Endodermal cell (in vitro differentiated cells): ENCODE measurements at regions not wholly inside any gene's neighbourhood (a gene's known extent, or its start where the extent isn't known, plus 50 kb on each side); places are given as distances from the start of the nearest gene placed in this dataset.

Experiments used
- DNase-seq: peaks from one replicate; pipeline ENCODE4 v3.0.0-alpha.2; 2017
- H3K27ac ChIP-seq: 2 replicates; pipeline ENCODE4 v1.5.1; 2013; ENCODE audit warnings: mild to moderate bottlenecking, low read depth, low read length, moderate library complexity
- H3K27me3 ChIP-seq: 2 replicates; pipeline ENCODE4 v1.6.1; 2013; ENCODE audit warnings: mild to moderate bottlenecking, low read length, moderate library complexity; ENCODE audit not compliant: insufficient read depth, control insufficient read depth, poor library complexity, severe bottlenecking
- H3K36me3 ChIP-seq: 2 replicates; pipeline ENCODE4 v1.7.0; 2013; ENCODE audit warnings: mild to moderate bottlenecking, low read length, moderate library complexity; ENCODE audit not compliant: control insufficient read depth, insufficient read depth
- H3K4me1 ChIP-seq: one replicate; pipeline ENCODE4 v1.7.0; 2013; ENCODE audit warnings: low read length; ENCODE audit not compliant: control insufficient read depth, insufficient read depth
- H3K4me3 ChIP-seq: 2 replicates; pipeline ENCODE4 v1.5.1; 2013; ENCODE audit warnings: mild to moderate bottlenecking, low read length, moderate library complexity
- H3K9ac ChIP-seq: 2 replicates; pipeline ENCODE4 v1.6.1; 2013; ENCODE audit warnings: mild to moderate bottlenecking, low read length, moderate library complexity; ENCODE audit not compliant: poor library complexity, severe bottlenecking; ENCODE audit errors: extremely low read depth
- H3K9me3 ChIP-seq: 2 replicates; pipeline ENCODE4 v1.6.1; 2013; ENCODE audit warnings: mild to moderate bottlenecking, low read length, moderate library complexity; ENCODE audit not compliant: control insufficient read depth
- H3K27ac Mint-ChIP-seq: 2 replicates; pipeline ENCODE4 v1.8.0; 2020; ENCODE audit warnings: mixed read lengths
- H3K27me3 Mint-ChIP-seq: 2 replicates; pipeline ENCODE4 v1.8.0; 2021; ENCODE audit warnings: mild to moderate bottlenecking, mixed read lengths; ENCODE audit not compliant: insufficient read depth
- H3K36me3 Mint-ChIP-seq: 2 replicates; pipeline ENCODE4 v1.8.0; 2020; ENCODE audit warnings: low read depth, mixed read lengths
- H3K4me1 Mint-ChIP-seq: 2 replicates; pipeline ENCODE4 v1.8.0; 2020; ENCODE audit warnings: mixed read lengths
- H3K4me3 Mint-ChIP-seq: 2 replicates; pipeline ENCODE4 v1.8.0; 2020; ENCODE audit warnings: mild to moderate bottlenecking, moderate library complexity, mixed read lengths
- H3K9me3 Mint-ChIP-seq: 2 replicates; pipeline ENCODE4 v1.8.0; 2020; ENCODE audit warnings: mild to moderate bottlenecking, mixed read lengths
- CTCF ChIP-seq: fragments of 200-600 bp; sonication (generic); conservative IDR thresholded peaks from 2 replicates; pipeline ENCODE4 v1.5.0; 2021; ENCODE audit warnings: antibody characterized with exemption, mild to moderate bottlenecking
- WGBS, 2 experiments: methylation state at CpG; one replicate each; pipeline versions ENCODE4 v1.1.5 to v1.1.7; 2013; ENCODE audit warnings: missing lambda C conversion rate in 2 of 2, mixed read lengths in 1 of 2; ENCODE audit not compliant: insufficient coverage in 1 of 2, insufficient read length in 1 of 2; 5-methylcytosine and 5-hydroxymethylcytosine counted together

GRCh38 chr2:206219957-206220356, 54.5 kb upstream of the ZDBF2 start:
- Histone ChIP-seq H3K36me3 (no peaks in the 10 kb centered on the region), H3K9me3 (peaks cover 5% of the 10 kb centered on the region), H3K27ac (no peak overlapping the region), H3K9ac (no peak overlapping the region), H3K4me1 (peaks cover 4% of the 10 kb centered on the region), H3K27me3 (peaks cover 36% of the 10 kb centered on the region), H3K4me3 (no peak overlapping the region)
- Mint-ChIP-seq H3K27me3 (peaks cover 17% of the 10 kb centered on the region), H3K27ac (no peak overlapping the region), H3K4me3 (no peak overlapping the region), H3K4me1 (peaks cover 11% of the 10 kb centered on the region), H3K36me3 (no peaks in the 10 kb centered on the region), H3K9me3 (no peaks in the 10 kb centered on the region)
- TF ChIP-seq CTCF: no peak
- DNase-seq: no peak
- WGBS, 2 experiments: 80 to 100% methylated on average over 2 to 3 of the region's 3 CpGs

- H3K27me3 ChIP-seq: peaks cover 26% of the 10 kb centered on the region
- Mint-ChIP-seq H3K27ac (no peak overlapping the region), H3K9me3 (no peaks in the 10 kb centered on the region), H3K36me3 (no peaks in the 10 kb centered on the region), H3K4me1 (peaks cover 11% of the 10 kb centered on the region), H3K4me3 (no peak overlapping the region), H3K27me3 (peaks cover 10% of the 10 kb centered on the region)
- H3K27ac ChIP-seq: no peak overlapping the region
- no peak for TF ChIP-seq CTCF
- DNase-seq: no peak
- H3K36me3 ChIP-seq: no peaks in the 10 kb centered on the region
- peaks cover 4% of the 10 kb centered on the region for H3K4me1 ChIP-seq
- H3K9me3 ChIP-seq: peaks cover 5% of the 10 kb centered on the region
- WGBS, 2 experiments: 86 to 100% methylated on average over 1 to 3 of the region's 3 CpGs
- H3K9ac ChIP-seq: no peak overlapping the region
- no peak overlapping the region for H3K4me3 ChIP-seq
Measured at GRCh38 chr2:206220997-206221396, 53.5 kb upstream of the ZDBF2 start.
